ENCODE measurements at regions not wholly inside any gene's neighbourhood (a gene's known extent, or its start where the extent isn't known, plus 50 kb on each side); places are given as distances from the start of the nearest gene placed in this dataset.

DNA sequence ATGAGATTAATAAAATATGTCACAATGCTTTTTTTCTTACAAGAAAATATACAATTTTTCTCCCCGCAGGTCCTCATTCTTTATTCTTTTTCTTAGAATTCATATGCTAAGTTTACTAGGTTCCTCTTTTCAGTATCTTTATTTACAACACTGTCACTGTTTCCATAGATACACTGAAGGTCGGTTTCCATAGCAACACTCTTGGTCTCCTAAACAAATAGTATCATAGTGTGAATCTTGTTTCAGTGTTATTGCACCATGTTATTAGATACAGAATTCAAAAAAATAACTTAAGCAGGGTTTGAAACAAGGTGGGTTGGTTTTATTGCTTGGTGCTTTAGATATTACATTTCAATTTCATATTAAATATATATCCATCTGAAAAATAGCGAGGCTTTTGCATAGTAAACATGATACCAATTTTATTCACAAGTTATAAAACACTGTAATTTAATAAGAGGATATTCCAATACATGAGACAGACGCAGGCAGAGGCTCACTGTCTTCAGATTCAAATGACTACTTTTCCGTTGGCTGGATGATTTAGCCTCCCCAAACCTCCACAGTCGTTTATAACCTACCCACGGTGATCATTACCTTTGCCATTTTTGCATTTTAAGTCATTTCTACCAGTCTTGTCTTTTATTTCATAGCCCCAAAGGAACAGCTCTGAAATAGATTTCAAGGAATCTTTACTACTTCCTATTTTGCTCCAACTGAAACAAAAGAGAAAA lies 88.9 kb upstream of the KLF6 start (continued):
- TF ChIP-seq, protein P1, sequence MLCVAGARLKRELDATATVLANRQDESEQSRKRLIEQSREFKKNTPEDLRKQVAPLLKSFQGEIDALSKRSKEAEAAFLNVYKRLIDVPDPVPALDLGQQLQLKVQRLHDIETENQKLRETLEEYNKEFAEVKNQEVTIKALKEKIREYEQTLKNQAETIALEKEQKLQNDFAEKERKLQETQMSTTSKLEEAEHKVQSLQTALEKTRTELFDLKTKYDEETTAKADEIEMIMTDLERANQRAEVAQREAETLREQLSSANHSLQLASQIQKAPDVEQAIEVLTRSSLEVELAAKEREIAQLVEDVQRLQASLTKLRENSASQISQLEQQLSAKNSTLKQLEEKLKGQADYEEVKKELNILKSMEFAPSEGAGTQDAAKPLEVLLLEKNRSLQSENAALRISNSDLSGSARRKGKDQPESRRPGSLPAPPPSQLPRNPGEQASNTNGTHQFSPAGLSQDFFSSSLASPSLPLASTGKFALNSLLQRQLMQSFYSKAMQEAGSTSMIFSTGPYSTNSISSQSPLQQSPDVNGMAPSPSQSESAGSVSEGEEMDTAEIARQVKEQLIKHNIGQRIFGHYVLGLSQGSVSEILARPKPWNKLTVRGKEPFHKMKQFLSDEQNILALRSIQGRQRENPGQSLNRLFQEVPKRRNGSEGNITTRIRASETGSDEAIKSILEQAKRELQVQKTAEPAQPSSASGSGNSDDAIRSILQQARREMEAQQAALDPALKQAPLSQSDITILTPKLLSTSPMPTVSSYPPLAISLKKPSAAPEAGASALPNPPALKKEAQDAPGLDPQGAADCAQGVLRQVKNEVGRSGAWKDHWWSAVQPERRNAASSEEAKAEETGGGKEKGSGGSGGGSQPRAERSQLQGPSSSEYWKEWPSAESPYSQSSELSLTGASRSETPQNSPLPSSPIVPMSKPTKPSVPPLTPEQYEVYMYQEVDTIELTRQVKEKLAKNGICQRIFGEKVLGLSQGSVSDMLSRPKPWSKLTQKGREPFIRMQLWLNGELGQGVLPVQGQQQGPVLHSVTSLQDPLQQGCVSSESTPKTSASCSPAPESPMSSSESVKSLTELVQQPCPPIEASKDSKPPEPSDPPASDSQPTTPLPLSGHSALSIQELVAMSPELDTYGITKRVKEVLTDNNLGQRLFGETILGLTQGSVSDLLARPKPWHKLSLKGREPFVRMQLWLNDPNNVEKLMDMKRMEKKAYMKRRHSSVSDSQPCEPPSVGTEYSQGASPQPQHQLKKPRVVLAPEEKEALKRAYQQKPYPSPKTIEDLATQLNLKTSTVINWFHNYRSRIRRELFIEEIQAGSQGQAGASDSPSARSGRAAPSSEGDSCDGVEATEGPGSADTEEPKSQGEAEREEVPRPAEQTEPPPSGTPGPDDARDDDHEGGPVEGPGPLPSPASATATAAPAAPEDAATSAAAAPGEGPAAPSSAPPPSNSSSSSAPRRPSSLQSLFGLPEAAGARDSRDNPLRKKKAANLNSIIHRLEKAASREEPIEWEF (CRISPR knock-in tag; IDR thresholded peaks at IDR 0.05) = no peak
- TF ChIP-seq, protein P2, sequence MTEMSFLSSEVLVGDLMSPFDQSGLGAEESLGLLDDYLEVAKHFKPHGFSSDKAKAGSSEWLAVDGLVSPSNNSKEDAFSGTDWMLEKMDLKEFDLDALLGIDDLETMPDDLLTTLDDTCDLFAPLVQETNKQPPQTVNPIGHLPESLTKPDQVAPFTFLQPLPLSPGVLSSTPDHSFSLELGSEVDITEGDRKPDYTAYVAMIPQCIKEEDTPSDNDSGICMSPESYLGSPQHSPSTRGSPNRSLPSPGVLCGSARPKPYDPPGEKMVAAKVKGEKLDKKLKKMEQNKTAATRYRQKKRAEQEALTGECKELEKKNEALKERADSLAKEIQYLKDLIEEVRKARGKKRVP (CRISPR knock-in tag; IDR thresholded peaks at IDR 0.05) = peak; percentile 91
- TF ChIP-seq GABPB2 (CRISPR knock-in tag; conservative IDR thresholded peaks at IDR 0.05) (no peak), POLR2H (tag; IDR thresholded peaks at IDR 0.05; ENCODE audit: low read depth) (peak; percentile 58), MXI1 (IDR thresholded peaks at IDR 0.05; ENCODE audit: low read depth, low read length) (peak; percentile 99), BMI1 (IDR thresholded peaks at IDR 0.05; ENCODE audit: low read length) (peak; percentile 97), ZNF79 (CRISPR knock-in tag; IDR thresholded peaks at IDR 0.05; ENCODE audit: low read depth) (no peak), RFX1 (IDR thresholded peaks at IDR 0.05) (peak; percentile 99), FUS (optimal IDR thresholded peaks at IDR 0.05; ENCODE audit: low read depth, low read length) (no peak), PHF8 (IDR thresholded peaks at IDR 0.05; ENCODE audit: borderline replicate concordance, low read length) (no peak), NEUROD1 (IDR thresholded peaks at IDR 0.05; ENCODE audit: borderline replicate concordance, low read depth, low read length, partially characterized antibody) (peak; percentile 75), ATF7 (IDR thresholded peaks at IDR 0.05) (peak; percentile 49; the same call in 1 of the 2 replicates), OTX1 (CRISPR knock-in tag; IDR thresholded peaks at IDR 0.05) (no peak), ZNF311 (CRISPR knock-in tag; IDR thresholded peaks at IDR 0.05) (no peak), MCM7 (IDR thresholded peaks at IDR 0.05) (no peak), DDX20 (tag; IDR thresholded peaks at IDR 0.05; ENCODE audit: low read depth) (peak; percentile 61; the same call in 1 of the 2 replicates), NR3C1 (CRISPR knock-in tag; IDR thresholded peaks at IDR 0.05) (no peak), CSDE1 (IDR thresholded peaks at IDR 0.05) (peak in 1 of 2 experiments; percentile 95; a peak in 2 of 4 replicates), ZFP36 (IDR thresholded peaks at IDR 0.05; ENCODE audit: low read depth, low read length, partially characterized antibody) (no peak)
- TF ChIP-seq, protein P3, sequence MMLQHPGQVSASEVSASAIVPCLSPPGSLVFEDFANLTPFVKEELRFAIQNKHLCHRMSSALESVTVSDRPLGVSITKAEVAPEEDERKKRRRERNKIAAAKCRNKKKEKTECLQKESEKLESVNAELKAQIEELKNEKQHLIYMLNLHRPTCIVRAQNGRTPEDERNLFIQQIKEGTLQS (IDR thresholded peaks at IDR 0.05) = peak; percentile 74
- TF ChIP-seq, protein P3 (CRISPR knock-in tag; conservative IDR thresholded peaks at IDR 0.05) = no peak
- TF ChIP-seq, protein P4, sequence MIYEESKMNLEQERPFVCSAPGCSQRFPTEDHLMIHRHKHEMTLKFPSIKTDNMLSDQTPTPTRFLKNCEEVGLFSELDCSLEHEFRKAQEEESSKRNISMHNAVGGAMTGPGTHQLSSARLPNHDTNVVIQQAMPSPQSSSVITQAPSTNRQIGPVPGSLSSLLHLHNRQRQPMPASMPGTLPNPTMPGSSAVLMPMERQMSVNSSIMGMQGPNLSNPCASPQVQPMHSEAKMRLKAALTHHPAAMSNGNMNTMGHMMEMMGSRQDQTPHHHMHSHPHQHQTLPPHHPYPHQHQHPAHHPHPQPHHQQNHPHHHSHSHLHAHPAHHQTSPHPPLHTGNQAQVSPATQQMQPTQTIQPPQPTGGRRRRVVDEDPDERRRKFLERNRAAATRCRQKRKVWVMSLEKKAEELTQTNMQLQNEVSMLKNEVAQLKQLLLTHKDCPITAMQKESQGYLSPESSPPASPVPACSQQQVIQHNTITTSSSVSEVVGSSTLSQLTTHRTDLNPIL (CRISPR knock-in tag; IDR thresholded peaks at IDR 0.05) = no peak

Data from K562 (cell line).